ENCODE measurements at regions not wholly inside any gene's neighbourhood (a gene's known extent, or its start where the extent isn't known, plus 50 kb on each side); places are given as distances from the start of the nearest gene placed in this dataset.

- intact Hi-C loops (cut with DNase I; ENCODE audit: low total_unique reads) = no loop called here
Observed at GRCh38 chr1:209404577-209404976, 178.9 kb upstream of the CAMK1G start.

GRCh38 chr1:209405183-209405814, 178.2 kb upstream of the CAMK1G start:
- TF ChIP-seq POLR2A (IDR thresholded peaks at IDR 0.05) (no peak), POLR2AphosphoS5 (IDR thresholded peaks at IDR 0.05) (no peak), EP300 (IDR thresholded peaks at IDR 0.05; ENCODE audit: low read depth) (no peak), CTCF (IDR thresholded peaks at IDR 0.05) (no peak)
- Histone ChIP-seq H3K4me3 (no peak overlapping the region), H3K4me1 (no peaks in the 10 kb centered on the region), H3K27ac (no peak overlapping the region), H3K9me3 (no peaks in the 10 kb centered on the region), H3K27me3 (no peaks in the 10 kb centered on the region), H3K36me3 (no peaks in the 10 kb centered on the region)
- DNase-seq = no peak
- WGBS, 2 donors (ENCODE audit: low coverage in 1 of 2) = 48 to 50% methylated on average over 5 of the region's 5 CpGs
- intact Hi-C loops (cut with DNase I; ENCODE audit: low total_unique reads) = no loop called here
- in situ Hi-C loops (cut with MboI; ENCODE audit: low pct_ligation_motif_present in 1 of 4, low pct_unique_long_range_greater_than_20kb in 1 of 4, low sequenced_read_pairs in 3 of 4) = no loop called here

More at GRCh38 chr1:209404577-209404976, 178.9 kb upstream of the CAMK1G start:
- no peaks in the 10 kb centered on the region for H3K27me3 ChIP-seq
- H3K36me3 ChIP-seq = no peaks in the 10 kb centered on the region
- no peak overlapping the region for H3K27ac ChIP-seq
- no peaks in the 10 kb centered on the region for H3K9me3 ChIP-seq
- TF ChIP-seq POLR2A (IDR thresholded peaks at IDR 0.05) (no peak), POLR2AphosphoS5 (IDR thresholded peaks at IDR 0.05) (no peak), CTCF (IDR thresholded peaks at IDR 0.05) (no peak), EP300 (IDR thresholded peaks at IDR 0.05; ENCODE audit: low read depth) (no peak)
- H3K4me3 ChIP-seq = no peak overlapping the region
- WGBS, 2 donors (ENCODE audit: low coverage in 1 of 2) = 42 to 50% methylated on average over 3 of the region's 3 CpGs
- DNase-seq = no peak
- in situ Hi-C loops (cut with MboI; ENCODE audit: low pct_ligation_motif_present in 1 of 4, low pct_unique_long_range_greater_than_20kb in 1 of 4, low sequenced_read_pairs in 3 of 4) = no loop called here
- H3K4me1 ChIP-seq = no peaks in the 10 kb centered on the region

DNA sequence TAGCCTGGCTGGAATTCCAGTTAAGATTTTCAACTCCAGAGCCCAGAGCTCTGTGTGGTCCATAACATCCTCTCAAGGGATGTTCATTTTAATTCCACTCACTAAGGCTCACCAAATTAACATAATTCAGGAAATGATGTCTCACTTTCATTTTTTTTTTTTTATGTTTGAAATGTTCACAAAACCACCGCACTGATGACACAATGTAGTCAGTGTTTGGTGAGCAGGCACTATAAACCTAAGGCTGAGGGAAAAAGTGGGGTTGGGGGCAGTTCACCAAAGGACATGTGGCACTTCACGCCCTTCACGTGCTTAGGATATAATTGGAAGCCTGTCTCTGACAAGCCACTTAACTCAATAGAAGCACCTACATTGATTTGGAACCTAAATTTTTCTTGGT, 177.3 kb upstream of the CAMK1G start:
- no peak overlapping the region for H3K4me3 ChIP-seq
- H3K4me1 ChIP-seq = no peaks in the 10 kb centered on the region
- 59% methylated on average over 3 of the region's 3 CpGs for WGBS, 2 donors (ENCODE audit: low coverage in 1 of 2)
- H3K36me3 ChIP-seq = no peaks in the 10 kb centered on the region
- intact Hi-C loops (cut with DNase I; ENCODE audit: low total_unique reads) (no loop called here), in situ Hi-C loops (cut with MboI; ENCODE audit: low pct_ligation_motif_present in 1 of 4, low pct_unique_long_range_greater_than_20kb in 1 of 4, low sequenced_read_pairs in 3 of 4) (no loop called here)
- TF ChIP-seq POLR2A (IDR thresholded peaks at IDR 0.05) = no peak
- no peak for TF ChIP-seq POLR2AphosphoS5 (IDR thresholded peaks at IDR 0.05)
- TF ChIP-seq CTCF (IDR thresholded peaks at IDR 0.05) = no peak
- TF ChIP-seq EP300 (IDR thresholded peaks at IDR 0.05; ENCODE audit: low read depth) = no peak
- no peak for DNase-seq
- H3K27ac ChIP-seq = no peak overlapping the region
- H3K27me3 ChIP-seq = no peaks in the 10 kb centered on the region
- H3K9me3 ChIP-seq = no peaks in the 10 kb centered on the region

GRCh38 chr1:209406595-209406994, 176.9 kb upstream of the CAMK1G start:
- no peaks in the 10 kb centered on the region for H3K9me3 ChIP-seq
- in situ Hi-C loops (cut with MboI; ENCODE audit: low pct_ligation_motif_present in 1 of 4, low pct_unique_long_range_greater_than_20kb in 1 of 4, low sequenced_read_pairs in 3 of 4) (no loop called here), intact Hi-C loops (cut with DNase I; ENCODE audit: low total_unique reads) (no loop called here)
- no peaks in the 10 kb centered on the region for H3K36me3 ChIP-seq
- no peak overlapping the region for H3K27ac ChIP-seq
- no peaks in the 10 kb centered on the region for H3K4me1 ChIP-seq
- no peak for DNase-seq
- no peaks in the 10 kb centered on the region for H3K27me3 ChIP-seq
- no peak overlapping the region for H3K4me3 ChIP-seq
- TF ChIP-seq POLR2A (IDR thresholded peaks at IDR 0.05) = no peak
- TF ChIP-seq POLR2AphosphoS5 (IDR thresholded peaks at IDR 0.05) = no peak
- TF ChIP-seq EP300 (IDR thresholded peaks at IDR 0.05; ENCODE audit: low read depth) = no peak
- no peak for TF ChIP-seq CTCF (IDR thresholded peaks at IDR 0.05)
- 83% methylated on average over 2 of the region's 2 CpGs for WGBS, 2 donors (ENCODE audit: low coverage in 1 of 2)
